HFFc6 (cell line): ENCODE measurements at regions not wholly inside any gene's neighbourhood (a gene's known extent, or its start where the extent isn't known, plus 50 kb on each side); places are given as distances from the start of the nearest gene placed in this dataset.
"Not testable (repeated sequence)": the region's sequence is repeated elsewhere in the genome, so short reads cannot be mapped to it uniquely, and the experiment has no call there.

Experiments
- DNase-seq: peaks from one replicate; pipeline ENCODE4 v3.0.0-alpha.2; 2018
- H3K27ac Mint-ChIP-seq: 2 replicates; pipeline ENCODE4 v1.8.0; 2020; ENCODE audit warnings: mild to moderate bottlenecking, mixed read lengths
- H3K27me3 Mint-ChIP-seq: 2 replicates; pipeline ENCODE4 v1.8.0; 2021; ENCODE audit warnings: mild to moderate bottlenecking, moderate library complexity, mixed read lengths; ENCODE audit not compliant: insufficient read depth
- H3K36me3 Mint-ChIP-seq: 2 replicates; pipeline ENCODE4 v1.8.0; 2021; ENCODE audit warnings: low read depth, mixed read lengths
- H3K4me1 Mint-ChIP-seq: 2 replicates; pipeline ENCODE4 v1.8.0; 2020; ENCODE audit warnings: low read depth, mixed read lengths
- H3K4me3 Mint-ChIP-seq: 2 replicates; pipeline ENCODE4 v1.8.0; 2020; ENCODE audit warnings: mild to moderate bottlenecking, moderate library complexity, mixed read lengths
- H3K9me3 Mint-ChIP-seq: 2 replicates; pipeline ENCODE4 v1.8.0; 2020; ENCODE audit warnings: mild to moderate bottlenecking, mixed read lengths
- TF ChIP-seq, protein P1 (sequence below): fragments of 200-600 bp; sonication (generic); IDR thresholded peaks from 2 replicates; pipeline ENCODE4 v1.5.0; 2021; ENCODE audit warnings: antibody characterized with exemption, mild to moderate bottlenecking

DNA sequence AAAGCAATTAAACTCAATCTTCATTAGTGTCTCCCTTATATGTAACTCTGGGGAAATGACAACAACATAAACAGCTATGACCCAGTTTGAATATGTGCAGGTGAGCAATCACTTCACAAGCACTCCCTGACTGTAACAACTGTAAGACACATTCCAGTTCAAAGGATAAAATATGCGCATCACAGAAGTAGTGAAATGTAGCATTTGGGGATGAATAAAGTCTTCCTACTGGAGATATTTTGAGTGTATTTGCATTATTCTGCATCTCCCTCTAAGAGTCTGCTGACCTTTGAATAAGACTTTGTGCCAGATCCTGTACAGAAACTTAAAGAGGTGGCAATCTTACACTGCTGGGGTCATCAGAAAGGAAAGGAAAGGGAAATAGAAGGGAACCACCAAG is 179.5 kb upstream of the TBX18 start:
- no peak overlapping the region for H3K4me3 Mint-ChIP-seq
- TF ChIP-seq, protein P1, sequence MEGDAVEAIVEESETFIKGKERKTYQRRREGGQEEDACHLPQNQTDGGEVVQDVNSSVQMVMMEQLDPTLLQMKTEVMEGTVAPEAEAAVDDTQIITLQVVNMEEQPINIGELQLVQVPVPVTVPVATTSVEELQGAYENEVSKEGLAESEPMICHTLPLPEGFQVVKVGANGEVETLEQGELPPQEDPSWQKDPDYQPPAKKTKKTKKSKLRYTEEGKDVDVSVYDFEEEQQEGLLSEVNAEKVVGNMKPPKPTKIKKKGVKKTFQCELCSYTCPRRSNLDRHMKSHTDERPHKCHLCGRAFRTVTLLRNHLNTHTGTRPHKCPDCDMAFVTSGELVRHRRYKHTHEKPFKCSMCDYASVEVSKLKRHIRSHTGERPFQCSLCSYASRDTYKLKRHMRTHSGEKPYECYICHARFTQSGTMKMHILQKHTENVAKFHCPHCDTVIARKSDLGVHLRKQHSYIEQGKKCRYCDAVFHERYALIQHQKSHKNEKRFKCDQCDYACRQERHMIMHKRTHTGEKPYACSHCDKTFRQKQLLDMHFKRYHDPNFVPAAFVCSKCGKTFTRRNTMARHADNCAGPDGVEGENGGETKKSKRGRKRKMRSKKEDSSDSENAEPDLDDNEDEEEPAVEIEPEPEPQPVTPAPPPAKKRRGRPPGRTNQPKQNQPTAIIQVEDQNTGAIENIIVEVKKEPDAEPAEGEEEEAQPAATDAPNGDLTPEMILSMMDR: no peak
- no peaks in the 10 kb centered on the region for H3K27me3 Mint-ChIP-seq
- no peak for DNase-seq
- H3K4me1 Mint-ChIP-seq: no peaks in the 10 kb centered on the region
- peaks cover 5% of the 10 kb centered on the region; the same call in 1 of the 2 replicates for H3K9me3 Mint-ChIP-seq
- no peaks in the 10 kb centered on the region for H3K36me3 Mint-ChIP-seq
- no peak overlapping the region for H3K27ac Mint-ChIP-seq

DNA sequence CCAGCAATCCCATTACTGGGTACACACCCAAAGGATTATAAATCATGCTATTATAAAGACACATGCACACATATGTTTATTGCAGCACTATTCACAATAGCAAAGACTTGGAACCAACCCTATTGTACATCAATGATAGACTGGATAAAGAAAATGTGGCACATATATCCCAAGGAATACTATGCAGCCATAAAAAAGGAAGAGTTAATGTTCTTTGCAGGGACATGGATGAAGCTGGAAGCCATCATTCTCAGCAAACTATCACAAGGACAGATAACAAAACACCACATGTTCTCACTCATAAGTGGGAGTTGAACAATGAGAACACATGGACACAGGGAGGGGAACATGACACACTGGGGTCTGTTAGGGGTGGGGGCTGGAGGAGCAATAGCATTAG is 177.2 kb upstream of the TBX18 start:
- not testable (repeated sequence) for H3K27ac Mint-ChIP-seq, H3K9me3 Mint-ChIP-seq, H3K36me3 Mint-ChIP-seq, H3K4me1 Mint-ChIP-seq, H3K4me3 Mint-ChIP-seq, DNase-seq, H3K27me3 Mint-ChIP-seq

DNA sequence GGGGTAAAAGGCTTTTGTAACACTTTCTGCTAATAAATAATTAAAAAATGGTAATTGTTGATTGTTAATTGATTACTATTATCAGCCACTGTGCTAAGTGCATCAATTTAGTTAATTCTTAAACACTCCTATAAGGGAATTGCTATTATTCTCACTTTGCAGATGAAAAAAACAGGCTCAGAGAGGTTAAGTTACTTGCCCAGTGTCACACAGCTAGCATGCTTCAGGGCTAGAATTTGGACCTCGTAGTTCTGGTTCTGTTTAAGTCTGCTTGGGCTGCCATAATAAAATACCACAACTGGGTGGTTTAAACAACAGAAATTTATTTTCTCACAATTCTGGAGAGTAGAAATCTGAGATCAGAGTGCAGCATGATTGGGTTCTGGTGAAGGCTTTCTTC is 164.8 kb upstream of the TBX18 start:
- DNase-seq: no peak
- no peaks in the 10 kb centered on the region for H3K9me3 Mint-ChIP-seq
- H3K36me3 Mint-ChIP-seq: no peaks in the 10 kb centered on the region
- no peaks in the 10 kb centered on the region for H3K27me3 Mint-ChIP-seq
- TF ChIP-seq, protein P1: no peak
- H3K27ac Mint-ChIP-seq: no peak overlapping the region
- no peaks in the 10 kb centered on the region for H3K4me1 Mint-ChIP-seq
- H3K4me3 Mint-ChIP-seq: no peak overlapping the region

DNA sequence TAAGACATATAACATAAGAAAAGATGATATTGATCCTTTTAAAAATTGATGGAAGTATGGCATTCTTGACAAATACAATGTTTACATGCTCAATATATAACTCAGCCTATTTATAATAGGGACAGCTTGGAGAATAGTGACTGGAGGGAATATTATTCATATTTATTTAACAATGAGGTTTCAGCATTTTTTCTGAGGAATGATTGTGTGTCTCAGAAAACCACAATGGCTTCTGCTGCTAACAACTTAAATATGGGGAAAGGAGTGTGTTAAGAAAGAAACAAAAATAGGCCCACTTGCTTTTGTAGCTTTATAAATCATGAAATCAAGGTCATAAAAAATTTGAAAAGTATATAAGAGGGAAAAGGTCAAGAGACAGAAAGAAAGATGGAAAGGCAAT is 163.2 kb upstream of the TBX18 start:
- TF ChIP-seq, protein P1: no peak
- Mint-ChIP-seq H3K27ac (no peak overlapping the region), H3K9me3 (no peaks in the 10 kb centered on the region)

GRCh38 chr6:84926189-84927155 is 162.1 kb upstream of the TBX18 start:
- Mint-ChIP-seq H3K27ac (no peak overlapping the region), H3K9me3 (no peaks in the 10 kb centered on the region), H3K36me3 (no peaks in the 10 kb centered on the region), H3K27me3 (no peaks in the 10 kb centered on the region), H3K4me3 (no peak overlapping the region), H3K4me1 (no peaks in the 10 kb centered on the region)
- TF ChIP-seq, protein P1: no peak
- no peak for DNase-seq

More for the DNA sequence above, 163.2 kb upstream of the TBX18 start:
- no peaks in the 10 kb centered on the region for H3K27me3 Mint-ChIP-seq
- H3K36me3 Mint-ChIP-seq: no peaks in the 10 kb centered on the region
- H3K4me1 Mint-ChIP-seq: no peaks in the 10 kb centered on the region
- no peak for DNase-seq
- H3K4me3 Mint-ChIP-seq: no peak overlapping the region

- Mint-ChIP-seq H3K27ac (no peak overlapping the region), H3K4me1 (no peaks in the 10 kb centered on the region), H3K9me3 (no peaks in the 10 kb centered on the region), H3K4me3 (no peak overlapping the region), H3K36me3 (no peaks in the 10 kb centered on the region), H3K27me3 (no peaks in the 10 kb centered on the region; the same call in none of the 2 replicates)
- no peak for DNase-seq
- TF ChIP-seq, protein P1: no peak
Measured at GRCh38 chr6:84921891-84922290, 157.5 kb upstream of the TBX18 start.
